ENCODE measurements at regions not wholly inside any gene's neighbourhood (a gene's known extent, or its start where the extent isn't known, plus 50 kb on each side); places are given as distances from the start of the nearest gene placed in this dataset.

DNA sequence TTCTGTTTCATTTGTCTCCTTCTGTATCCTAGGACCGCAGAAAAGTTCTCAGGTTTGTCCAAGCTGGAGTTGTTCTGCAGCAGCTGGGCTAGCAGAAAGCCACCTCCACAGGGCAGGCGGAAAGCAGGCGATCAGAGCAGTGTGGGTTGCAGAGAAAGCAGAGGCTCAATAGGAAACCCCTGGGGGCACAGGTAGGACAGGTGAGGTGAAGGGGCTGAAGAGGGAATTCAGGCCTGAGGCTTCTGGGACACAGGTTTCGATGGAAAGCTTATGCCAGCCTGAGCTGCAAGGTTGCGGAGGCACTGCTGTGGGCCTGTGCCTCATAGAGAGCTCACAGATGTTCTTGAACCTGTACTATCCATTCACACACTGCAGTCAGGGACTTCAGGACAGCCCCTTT, 194.9 kb upstream of the TPK1 start:
- no peak for TF ChIP-seq EP300 (IDR thresholded peaks at IDR 0.05)
- no peak for TF ChIP-seq POLR2A (IDR thresholded peaks at IDR 0.05)
- TF ChIP-seq, protein P1, sequence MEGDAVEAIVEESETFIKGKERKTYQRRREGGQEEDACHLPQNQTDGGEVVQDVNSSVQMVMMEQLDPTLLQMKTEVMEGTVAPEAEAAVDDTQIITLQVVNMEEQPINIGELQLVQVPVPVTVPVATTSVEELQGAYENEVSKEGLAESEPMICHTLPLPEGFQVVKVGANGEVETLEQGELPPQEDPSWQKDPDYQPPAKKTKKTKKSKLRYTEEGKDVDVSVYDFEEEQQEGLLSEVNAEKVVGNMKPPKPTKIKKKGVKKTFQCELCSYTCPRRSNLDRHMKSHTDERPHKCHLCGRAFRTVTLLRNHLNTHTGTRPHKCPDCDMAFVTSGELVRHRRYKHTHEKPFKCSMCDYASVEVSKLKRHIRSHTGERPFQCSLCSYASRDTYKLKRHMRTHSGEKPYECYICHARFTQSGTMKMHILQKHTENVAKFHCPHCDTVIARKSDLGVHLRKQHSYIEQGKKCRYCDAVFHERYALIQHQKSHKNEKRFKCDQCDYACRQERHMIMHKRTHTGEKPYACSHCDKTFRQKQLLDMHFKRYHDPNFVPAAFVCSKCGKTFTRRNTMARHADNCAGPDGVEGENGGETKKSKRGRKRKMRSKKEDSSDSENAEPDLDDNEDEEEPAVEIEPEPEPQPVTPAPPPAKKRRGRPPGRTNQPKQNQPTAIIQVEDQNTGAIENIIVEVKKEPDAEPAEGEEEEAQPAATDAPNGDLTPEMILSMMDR (IDR thresholded peaks at IDR 0.05): no peak
- no peak for TF ChIP-seq POLR2AphosphoS5 (IDR thresholded peaks at IDR 0.05)
- Histone ChIP-seq H3K4me3 (no peak overlapping the region), H3K27me3 (peaks cover 0 to 2% (median 0%) of the 10 kb centered on the region in 3 donors), H3K36me3 (no peaks in the 10 kb centered on the region), H3K27ac (no peak overlapping the region), H3K9me3 (peaks cover 0 to 7% (median 0%) of the 10 kb centered on the region in 4 donors), H3K4me1 (no peaks in the 10 kb centered on the region)
- DNase-seq: no peak
- 89 to 91% methylated on average over 5 of the region's 5 CpGs for WGBS, 2 donors
- intact Hi-C loops (cut with DNase I): no loop called here

DNA sequence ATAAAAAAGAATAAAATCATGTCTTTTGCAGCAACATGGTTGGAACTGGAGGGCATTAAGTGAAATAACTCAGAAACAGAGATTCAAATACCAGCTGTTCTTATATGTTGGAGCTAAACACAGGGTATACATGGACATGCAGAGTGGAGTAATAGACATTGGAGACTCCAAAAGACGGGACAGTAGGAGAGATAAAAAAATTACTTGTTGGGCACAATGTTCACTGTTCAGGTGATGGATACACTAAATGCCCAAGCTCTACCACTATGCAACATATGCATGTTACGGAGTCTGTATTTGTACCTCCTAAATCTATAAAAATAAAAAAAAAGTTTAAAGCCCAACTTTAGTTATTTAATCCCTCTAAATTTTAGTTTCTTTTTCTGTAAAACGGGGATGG, 184.6 kb upstream of the TPK1 start:
- Histone ChIP-seq H3K4me1 (no peaks in the 10 kb centered on the region), H3K4me3 (no peak overlapping the region), H3K27me3 (no peaks in the 10 kb centered on the region), H3K9me3 (no peaks in the 10 kb centered on the region), H3K36me3 (no peaks in the 10 kb centered on the region), H3K27ac (no peak overlapping the region)
- intact Hi-C loops (cut with DNase I): no loop called here
- no peak for DNase-seq
- TF ChIP-seq EP300 (IDR thresholded peaks at IDR 0.05): no peak
- TF ChIP-seq POLR2A (IDR thresholded peaks at IDR 0.05): no peak
- no peak for TF ChIP-seq POLR2AphosphoS5 (IDR thresholded peaks at IDR 0.05)
- TF ChIP-seq, protein P1 (IDR thresholded peaks at IDR 0.05): no peak
- WGBS, 2 donors: 79 to 83% methylated on average over 3 of the region's 3 CpGs

DNA sequence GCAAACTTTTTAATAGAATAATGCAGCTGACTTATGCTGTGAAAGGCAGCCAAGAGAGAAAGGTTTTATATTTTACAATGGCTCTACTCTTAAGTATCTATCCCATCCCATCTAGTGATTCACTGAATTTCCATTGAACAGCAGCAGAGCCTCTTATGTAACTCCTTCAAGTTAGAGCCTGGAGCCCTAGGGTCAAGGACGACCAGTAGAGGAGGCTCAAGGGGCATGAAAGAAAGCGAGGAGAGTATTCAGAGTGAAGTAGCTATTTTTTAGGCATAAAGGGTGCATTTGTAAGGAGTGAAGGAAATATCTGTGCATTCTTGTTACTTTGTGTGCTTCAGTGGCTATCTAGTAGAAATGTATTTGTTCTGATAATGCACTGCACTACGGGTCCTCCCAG, 180.2 kb upstream of the TPK1 start:
- Histone ChIP-seq H3K27me3 (no peaks in the 10 kb centered on the region), H3K27ac (no peak overlapping the region), H3K4me3 (no peak overlapping the region), H3K4me1 (no peaks in the 10 kb centered on the region), H3K36me3 (no peaks in the 10 kb centered on the region), H3K9me3 (no peaks in the 10 kb centered on the region)
- intact Hi-C loops (cut with DNase I): no loop called here
- TF ChIP-seq, protein P1 (IDR thresholded peaks at IDR 0.05): no peak
- TF ChIP-seq POLR2AphosphoS5 (IDR thresholded peaks at IDR 0.05): no peak
- TF ChIP-seq POLR2A (IDR thresholded peaks at IDR 0.05): no peak
- TF ChIP-seq EP300 (IDR thresholded peaks at IDR 0.05): no peak
- 62 to 75% methylated on average over 3 of the region's 3 CpGs for WGBS, 2 donors
- no peak for DNase-seq

DNA sequence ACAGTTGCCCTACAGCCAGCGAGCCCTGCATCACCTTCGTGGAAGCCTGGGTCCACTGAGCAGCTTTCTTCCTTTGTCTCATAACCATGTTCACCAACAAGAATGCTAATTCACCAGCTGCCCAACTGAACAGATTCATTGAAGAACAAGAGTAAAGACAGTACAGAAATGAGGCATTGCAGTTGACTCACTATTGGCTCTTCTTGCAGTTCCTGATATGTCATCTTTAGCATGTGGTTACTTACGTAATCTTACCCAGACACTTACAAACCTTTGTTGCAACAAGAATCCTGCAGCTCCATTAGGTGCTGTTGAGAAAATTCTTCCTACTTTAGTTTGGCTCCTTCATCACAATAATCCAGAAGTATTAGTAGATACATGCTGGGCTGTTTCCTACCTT, 174.0 kb upstream of the TPK1 start:
- Histone ChIP-seq H3K27me3 (no peaks in the 10 kb centered on the region), H3K4me1 (no peaks in the 10 kb centered on the region), H3K4me3 (no peak overlapping the region), H3K36me3 (no peaks in the 10 kb centered on the region), H3K9me3 (no peaks in the 10 kb centered on the region), H3K27ac (no peak overlapping the region)
- WGBS, 2 donors: 89 to 92% methylated on average over 3 of the region's 3 CpGs
- TF ChIP-seq POLR2AphosphoS5 (IDR thresholded peaks at IDR 0.05) (no peak), EP300 (IDR thresholded peaks at IDR 0.05) (no peak), POLR2A (IDR thresholded peaks at IDR 0.05) (no peak)
- TF ChIP-seq, protein P1 (IDR thresholded peaks at IDR 0.05): no peak
- intact Hi-C loops (cut with DNase I): no loop called here
- DNase-seq: no peak

GRCh38 chr7:145005601-145006000, 169.7 kb upstream of the TPK1 start:
- Histone ChIP-seq H3K36me3 (no peaks in the 10 kb centered on the region), H3K4me1 (no peaks in the 10 kb centered on the region), H3K27ac (no peak overlapping the region), H3K27me3 (no peaks in the 10 kb centered on the region), H3K9me3 (no peaks in the 10 kb centered on the region), H3K4me3 (no peak overlapping the region)
- DNase-seq: no peak
- WGBS, 2 donors: 77 to 89% methylated on average over 2 of the region's 2 CpGs
- TF ChIP-seq POLR2A (IDR thresholded peaks at IDR 0.05) (no peak), POLR2AphosphoS5 (IDR thresholded peaks at IDR 0.05) (no peak), EP300 (IDR thresholded peaks at IDR 0.05) (no peak)
- TF ChIP-seq, protein P1 (IDR thresholded peaks at IDR 0.05): no peak
- intact Hi-C loops (cut with DNase I): no loop called here

Data from sigmoid colon (tissue), 6 donors.